CD14-positive monocyte (primary cell): ENCODE measurements at regions not wholly inside any gene's neighbourhood (a gene's known extent, or its start where the extent isn't known, plus 50 kb on each side); places are given as distances from the start of the nearest gene placed in this dataset.

ENCODE experiments used
- DNase-seq, 3 donors: peaks; one replicate each; pipeline ENCODE4 v3.0.0-alpha.2; 2011 to 2022
- H2AFZ ChIP-seq: 2 replicates; pipeline ENCODE4 v1.6.0; 2012; ENCODE audit warnings: mild to moderate bottlenecking, low read depth, low read length, inconsistent platforms; ENCODE audit not compliant: insufficient read depth, poor library complexity, severe bottlenecking
- H3K27ac ChIP-seq, 2 donors: 1 replicate in 1 of 2; 2 replicates in 1 of 2; pipeline ENCODE4 v1.5.1; 2012 to 2013; ENCODE audit warnings: low read length in 2 of 2, control low read depth in 1 of 2, inconsistent platforms in 1 of 2, low read depth in 1 of 2, mild to moderate bottlenecking in 1 of 2
- H3K27me3 ChIP-seq, 2 donors: one replicate each; pipeline versions ENCODE4 v1.6.0 to v1.6.1; 2011 to 2013; ENCODE audit warnings: low read length in 2 of 2; ENCODE audit not compliant: control insufficient read depth in 2 of 2, insufficient read depth in 2 of 2
- H3K36me3 ChIP-seq, 2 donors: replicated peaks in 1 of 2; 1 replicate in 1 of 2; 2 replicates in 1 of 2; pipeline versions ENCODE4 v1.5.1 to v1.6.1; 2012 to 2013; ENCODE audit warnings: low read length in 2 of 2, control low read depth in 1 of 2, inconsistent platforms in 1 of 2, mild to moderate bottlenecking in 1 of 2; ENCODE audit not compliant: insufficient read depth in 2 of 2, control insufficient read depth in 1 of 2
- H3K4me1 ChIP-seq, 2 donors: 1 replicate in 1 of 2; 2 replicates in 1 of 2; pipeline versions ENCODE4 v1.5.1 to v1.6.1; 2012 to 2013; ENCODE audit warnings: low read length in 2 of 2, control low read depth in 1 of 2, inconsistent platforms in 1 of 2, mild to moderate bottlenecking in 1 of 2, moderate library complexity in 1 of 2; ENCODE audit not compliant: insufficient read depth in 2 of 2, control insufficient read depth in 1 of 2
- H3K4me2 ChIP-seq: replicated peaks from 2 replicates; pipeline ENCODE3; 2012; ENCODE audit warnings: low read length, moderate library complexity, mild to moderate bottlenecking; ENCODE audit not compliant: poor library complexity, severe bottlenecking; ENCODE audit errors: extremely low read depth
- H3K4me3 ChIP-seq, 3 experiments: fragments of 200-600 bp in 1 of 3; sonication (generic) in 1 of 3; replicated peaks in 1 of 3; 1 replicate in 2 of 3; 2 replicates in 1 of 3; pipeline ENCODE4 v1.5.1; 2011 to 2013; ENCODE audit warnings: low read length in 3 of 3, mild to moderate bottlenecking in 3 of 3, control low read depth in 2 of 3, low read depth in 2 of 3, inconsistent platforms in 1 of 3, moderate library complexity in 1 of 3
- H3K79me2 ChIP-seq: 2 replicates; pipeline ENCODE4 v1.6.0; 2012; ENCODE audit warnings: mild to moderate bottlenecking, control low read depth, inconsistent platforms, low read length, moderate library complexity; ENCODE audit not compliant: insufficient read depth
- H3K9ac ChIP-seq: 2 replicates; pipeline ENCODE4 v1.6.0; 2017; ENCODE audit warnings: low read length, mild to moderate bottlenecking; ENCODE audit not compliant: insufficient read depth, poor library complexity, severe bottlenecking
- H3K9me3 ChIP-seq, 2 donors: replicated peaks in 1 of 2; 1 replicate in 1 of 2; 2 replicates in 1 of 2; pipeline versions ENCODE4 v1.5.1 to v1.6.1; 2012 to 2013; ENCODE audit warnings: low read length in 2 of 2, control low read depth in 1 of 2; ENCODE audit not compliant: control insufficient read depth in 1 of 2, insufficient read depth in 1 of 2
- H4K20me1 ChIP-seq: 2 replicates; pipeline ENCODE4 v1.6.0; 2012; ENCODE audit warnings: mild to moderate bottlenecking, low read length, control low read depth, moderate library complexity; ENCODE audit not compliant: insufficient read depth
- H3K27ac Mint-ChIP-seq, 7 donors: one replicate each; pipeline ENCODE4 v1.8.0; 2020; ENCODE audit warnings: mild to moderate bottlenecking in 7 of 7, mixed read lengths in 7 of 7, moderate library complexity in 6 of 7, inconsistent platforms in 2 of 7
- H3K27me3 Mint-ChIP-seq, 3 donors: one replicate each; pipeline ENCODE4 v1.8.0; 2021 to 2022; ENCODE audit warnings: low read depth in 3 of 3, mild to moderate bottlenecking in 3 of 3, mixed read lengths in 3 of 3, moderate library complexity in 3 of 3, inconsistent platforms in 1 of 3
- H3K36me3 Mint-ChIP-seq, 2 donors: one replicate each; pipeline ENCODE4 v1.8.0; 2020; ENCODE audit warnings: mixed read lengths in 2 of 2, inconsistent platforms in 1 of 2, mild to moderate bottlenecking in 1 of 2
- H3K4me1 Mint-ChIP-seq: one replicate; pipeline ENCODE4 v1.8.0; 2020; ENCODE audit warnings: mild to moderate bottlenecking, mixed read lengths
- H3K4me3 Mint-ChIP-seq, 2 donors: one replicate each; pipeline ENCODE4 v1.8.0; 2020; ENCODE audit warnings: mild to moderate bottlenecking in 2 of 2, mixed read lengths in 2 of 2, moderate library complexity in 1 of 2
- H3K9me3 Mint-ChIP-seq, 7 donors: one replicate each; pipeline ENCODE4 v1.8.0; 2020 to 2022; ENCODE audit warnings: mixed read lengths in 7 of 7, mild to moderate bottlenecking in 6 of 7, moderate library complexity in 6 of 7, inconsistent platforms in 2 of 7
- WGBS: methylation state at CpG from one replicate; pipeline ENCODE4 v1.1.5; 2013; ENCODE audit warnings: missing lambda C conversion rate; ENCODE audit not compliant: insufficient coverage; 5-methylcytosine and 5-hydroxymethylcytosine counted together
- intact Hi-C, 2 donors: fragments of 100-400 bp; cut with micrococcal nuclease; formaldehyde crosslinking; loops; one replicate each; pipeline versions ENCODE4 v1.15.0 to v1.15.1; 2023
- TF ChIP-seq, protein P1 (sequence below): fragments of 200-600 bp; IDR thresholded peaks from one replicate; pipeline ENCODE4 v1.8.0; 2022; ENCODE audit warnings: antibody characterized with exemption, mild to moderate bottlenecking

DNA sequence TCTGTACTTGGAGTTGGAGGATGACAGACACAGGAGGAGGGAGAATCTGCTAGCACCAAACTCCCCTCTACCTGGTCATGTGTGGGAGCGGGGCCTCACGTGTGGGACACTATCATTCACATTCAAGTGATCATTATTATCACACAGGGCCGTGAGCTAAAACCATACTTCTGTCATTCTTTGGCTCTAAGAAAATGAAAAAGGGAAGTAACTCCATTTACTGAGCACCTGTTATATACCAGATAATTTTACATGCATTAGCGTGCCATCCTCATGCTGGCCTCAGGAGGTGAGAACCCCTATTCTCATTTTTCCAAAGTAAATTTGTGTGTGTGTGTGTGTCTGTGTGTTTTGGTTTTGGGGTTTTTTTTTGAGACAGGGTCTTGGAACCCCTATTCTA is 150.1 kb downstream of the GLI2 start:
- Mint-ChIP-seq H3K9me3 (peaks cover 0 to 2% (median 0%) of the 10 kb centered on the region in 7 donors), H3K36me3 (no peaks in the 10 kb centered on the region), H3K4me3 (no peak overlapping the region), H3K27ac (no peak overlapping the region), H3K4me1 (no peaks in the 10 kb centered on the region), H3K27me3 (peaks cover 1 to 6% (median 4%) of the 10 kb centered on the region in 3 donors)
- DNase-seq = no peak
- Histone ChIP-seq H4K20me1 (no peaks in the 10 kb centered on the region), H3K27ac (no peak overlapping the region), H3K27me3 (no peaks in the 10 kb centered on the region), H3K36me3 (no peaks in the 10 kb centered on the region), H3K9me3 (no peaks in the 10 kb centered on the region), H3K4me1 (no peaks in the 10 kb centered on the region), H3K79me2 (no peaks in the 10 kb centered on the region), H3K4me3 (no peak overlapping the region), H2AFZ (no peak overlapping the region), H3K9ac (no peak overlapping the region), H3K4me2 (no peak overlapping the region)
- TF ChIP-seq, protein P1, sequence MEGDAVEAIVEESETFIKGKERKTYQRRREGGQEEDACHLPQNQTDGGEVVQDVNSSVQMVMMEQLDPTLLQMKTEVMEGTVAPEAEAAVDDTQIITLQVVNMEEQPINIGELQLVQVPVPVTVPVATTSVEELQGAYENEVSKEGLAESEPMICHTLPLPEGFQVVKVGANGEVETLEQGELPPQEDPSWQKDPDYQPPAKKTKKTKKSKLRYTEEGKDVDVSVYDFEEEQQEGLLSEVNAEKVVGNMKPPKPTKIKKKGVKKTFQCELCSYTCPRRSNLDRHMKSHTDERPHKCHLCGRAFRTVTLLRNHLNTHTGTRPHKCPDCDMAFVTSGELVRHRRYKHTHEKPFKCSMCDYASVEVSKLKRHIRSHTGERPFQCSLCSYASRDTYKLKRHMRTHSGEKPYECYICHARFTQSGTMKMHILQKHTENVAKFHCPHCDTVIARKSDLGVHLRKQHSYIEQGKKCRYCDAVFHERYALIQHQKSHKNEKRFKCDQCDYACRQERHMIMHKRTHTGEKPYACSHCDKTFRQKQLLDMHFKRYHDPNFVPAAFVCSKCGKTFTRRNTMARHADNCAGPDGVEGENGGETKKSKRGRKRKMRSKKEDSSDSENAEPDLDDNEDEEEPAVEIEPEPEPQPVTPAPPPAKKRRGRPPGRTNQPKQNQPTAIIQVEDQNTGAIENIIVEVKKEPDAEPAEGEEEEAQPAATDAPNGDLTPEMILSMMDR = no peak
- no CpG with 5 or more reads among the region's 4 CpGs for WGBS
- intact Hi-C loops = no loop called here

DNA sequence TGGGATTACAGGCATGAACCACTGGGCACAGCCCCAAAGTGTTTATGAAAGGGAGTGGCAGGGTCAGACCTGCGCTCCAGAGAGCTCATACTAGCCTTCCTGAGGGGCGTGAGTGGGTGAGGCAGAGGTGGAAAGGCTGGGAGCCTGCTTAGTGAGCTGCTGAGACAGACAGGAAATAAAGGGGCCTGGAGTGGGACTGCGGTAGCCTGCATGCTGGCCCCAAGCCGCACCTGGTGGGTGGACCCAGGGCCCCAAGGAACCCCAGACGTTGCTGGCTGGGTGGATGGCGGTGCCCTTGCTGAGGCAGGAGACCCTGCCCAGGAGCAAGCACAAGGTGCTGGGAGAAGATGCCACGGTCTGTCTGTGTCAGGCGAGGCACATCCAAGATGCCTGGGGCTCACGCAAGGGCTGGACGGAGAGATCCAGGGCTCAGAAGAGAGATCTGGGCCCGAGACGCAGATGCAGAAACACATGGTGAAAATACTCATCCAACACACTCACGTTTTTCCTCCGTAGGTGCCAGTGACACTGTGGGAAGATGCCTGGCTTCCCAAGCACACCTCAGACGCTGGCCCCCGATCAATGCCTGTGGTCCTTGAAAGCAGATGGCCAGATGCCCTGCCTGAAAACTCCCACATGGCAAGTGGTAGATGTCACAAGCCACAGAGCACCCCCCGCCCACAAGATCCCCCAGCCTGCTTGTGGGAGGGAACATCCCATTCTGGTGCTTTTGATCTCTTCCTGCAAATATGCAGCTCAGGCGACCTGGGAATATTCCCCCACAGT is 151.1 kb downstream of the GLI2 start:
- H3K79me2 ChIP-seq = no peaks in the 10 kb centered on the region
- Mint-ChIP-seq H3K27ac (no peak overlapping the region), H3K27me3 (peaks cover 0 to 6% (median 4%) of the 10 kb centered on the region in 3 donors)

More for the DNA sequence above, 151.1 kb downstream of the GLI2 start:
- no peak overlapping the region for H3K4me3 ChIP-seq
- H3K4me1 ChIP-seq = no peaks in the 10 kb centered on the region
- H3K9me3 ChIP-seq = no peaks in the 10 kb centered on the region
- no peaks in the 10 kb centered on the region for H4K20me1 ChIP-seq
- Mint-ChIP-seq H3K36me3 (no peaks in the 10 kb centered on the region), H3K9me3 (peaks cover 0 to 2% (median 0%) of the 10 kb centered on the region in 7 donors), H3K4me1 (no peaks in the 10 kb centered on the region), H3K4me3 (no peak overlapping the region)
- H3K27ac ChIP-seq = no peak overlapping the region
- whole genome bisulfite sequencing = 77% methylated on average over 18 of the region's 18 CpGs
- no peak overlapping the region for H2AFZ ChIP-seq
- no peak overlapping the region for H3K4me2 ChIP-seq
- H3K27me3 ChIP-seq = no peaks in the 10 kb centered on the region
- H3K9ac ChIP-seq = no peak overlapping the region
- TF ChIP-seq, protein P1 = no peak
- no peak for DNase-seq
- intact Hi-C loops = no loop called here
- H3K36me3 ChIP-seq = no peaks in the 10 kb centered on the region
